ENCODE measurements at regions not wholly inside any gene's neighbourhood (a gene's known extent, or its start where the extent isn't known, plus 50 kb on each side); places are given as distances from the start of the nearest gene placed in this dataset.

DNA sequence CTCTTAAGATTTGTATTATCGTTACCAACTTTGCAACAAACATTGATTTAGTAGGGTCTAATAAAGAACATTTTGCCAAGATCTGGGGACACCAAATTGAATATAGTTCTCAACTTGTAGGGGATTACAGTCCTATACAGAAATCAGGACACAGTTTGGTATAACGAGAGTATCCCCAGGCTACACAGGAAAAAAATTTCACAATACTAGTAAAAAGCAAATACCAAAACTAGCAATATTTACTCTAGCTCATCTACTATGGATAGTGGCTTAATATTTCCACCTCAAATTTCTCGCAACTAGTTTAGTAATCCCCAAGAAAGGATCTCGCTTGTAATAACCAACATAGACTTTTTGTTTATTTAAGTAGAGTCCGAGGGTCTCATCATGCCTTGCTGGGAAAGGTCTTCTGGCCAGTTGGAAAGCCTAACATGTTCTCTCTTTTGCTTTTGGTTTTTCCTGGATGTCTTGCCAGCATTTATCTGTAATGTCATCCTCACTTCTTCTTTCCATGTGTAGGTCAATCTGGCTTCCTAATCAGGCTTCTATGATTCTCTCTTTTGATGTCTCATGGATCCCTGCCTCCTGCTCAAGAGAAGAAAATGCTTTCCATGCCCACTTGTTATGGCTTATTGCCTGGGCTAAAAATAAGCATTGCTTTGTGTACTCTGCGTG, 104.7 kb upstream of the KCNK2 start:
- TF ChIP-seq, protein P1, sequence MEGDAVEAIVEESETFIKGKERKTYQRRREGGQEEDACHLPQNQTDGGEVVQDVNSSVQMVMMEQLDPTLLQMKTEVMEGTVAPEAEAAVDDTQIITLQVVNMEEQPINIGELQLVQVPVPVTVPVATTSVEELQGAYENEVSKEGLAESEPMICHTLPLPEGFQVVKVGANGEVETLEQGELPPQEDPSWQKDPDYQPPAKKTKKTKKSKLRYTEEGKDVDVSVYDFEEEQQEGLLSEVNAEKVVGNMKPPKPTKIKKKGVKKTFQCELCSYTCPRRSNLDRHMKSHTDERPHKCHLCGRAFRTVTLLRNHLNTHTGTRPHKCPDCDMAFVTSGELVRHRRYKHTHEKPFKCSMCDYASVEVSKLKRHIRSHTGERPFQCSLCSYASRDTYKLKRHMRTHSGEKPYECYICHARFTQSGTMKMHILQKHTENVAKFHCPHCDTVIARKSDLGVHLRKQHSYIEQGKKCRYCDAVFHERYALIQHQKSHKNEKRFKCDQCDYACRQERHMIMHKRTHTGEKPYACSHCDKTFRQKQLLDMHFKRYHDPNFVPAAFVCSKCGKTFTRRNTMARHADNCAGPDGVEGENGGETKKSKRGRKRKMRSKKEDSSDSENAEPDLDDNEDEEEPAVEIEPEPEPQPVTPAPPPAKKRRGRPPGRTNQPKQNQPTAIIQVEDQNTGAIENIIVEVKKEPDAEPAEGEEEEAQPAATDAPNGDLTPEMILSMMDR (IDR thresholded peaks at IDR 0.05): no peak
- TF ChIP-seq POLR2A (IDR thresholded peaks at IDR 0.05): no peak
